HFFc6 (cell line): ENCODE measurements at regions not wholly inside any gene's neighbourhood (a gene's known extent, or its start where the extent isn't known, plus 50 kb on each side); places are given as distances from the start of the nearest gene placed in this dataset.
"Not testable (repeated sequence)": the region's sequence is repeated elsewhere in the genome, so short reads cannot be mapped to it uniquely, and the experiment has no call there.

Source experiments
- DNase-seq: peaks from one replicate; pipeline ENCODE4 v3.0.0-alpha.2; 2018
- H3K27ac Mint-ChIP-seq: 2 replicates; pipeline ENCODE4 v1.8.0; 2020; ENCODE audit warnings: mild to moderate bottlenecking, mixed read lengths
- H3K27me3 Mint-ChIP-seq: 2 replicates; pipeline ENCODE4 v1.8.0; 2021; ENCODE audit warnings: mild to moderate bottlenecking, moderate library complexity, mixed read lengths; ENCODE audit not compliant: insufficient read depth
- H3K36me3 Mint-ChIP-seq: 2 replicates; pipeline ENCODE4 v1.8.0; 2021; ENCODE audit warnings: low read depth, mixed read lengths
- H3K4me1 Mint-ChIP-seq: 2 replicates; pipeline ENCODE4 v1.8.0; 2020; ENCODE audit warnings: low read depth, mixed read lengths
- H3K4me3 Mint-ChIP-seq: 2 replicates; pipeline ENCODE4 v1.8.0; 2020; ENCODE audit warnings: mild to moderate bottlenecking, moderate library complexity, mixed read lengths
- H3K9me3 Mint-ChIP-seq: 2 replicates; pipeline ENCODE4 v1.8.0; 2020; ENCODE audit warnings: mild to moderate bottlenecking, mixed read lengths
- CTCF ChIP-seq: fragments of 200-600 bp; sonication (generic); IDR thresholded peaks from 2 replicates; pipeline ENCODE4 v1.5.0; 2021; ENCODE audit warnings: antibody characterized with exemption, mild to moderate bottlenecking

DNA sequence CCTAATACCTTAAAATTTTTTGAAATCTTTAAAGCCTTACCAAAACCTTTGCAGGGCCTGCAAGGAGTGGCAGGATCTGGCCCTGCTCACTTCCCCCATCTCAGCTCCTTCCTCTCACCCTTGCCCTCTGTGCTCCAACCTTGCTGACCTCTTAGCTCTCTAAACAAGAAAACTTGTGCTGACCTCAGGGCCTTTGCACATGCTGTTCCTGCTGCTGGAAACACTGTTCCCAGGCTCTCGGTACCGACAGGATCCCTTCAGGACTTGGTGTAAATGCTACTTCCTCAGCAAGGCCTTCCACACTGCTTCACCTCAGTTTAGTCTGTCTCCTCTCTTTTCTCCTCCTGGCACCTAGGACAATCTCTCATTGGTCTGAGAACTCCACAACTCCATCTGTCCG, 155.4 kb upstream of the IQSEC1 start:
- Mint-ChIP-seq H3K36me3 (no peaks in the 10 kb centered on the region), H3K27ac (no peak overlapping the region), H3K27me3 (peaks cover 33% of the 10 kb centered on the region), H3K4me1 (no peaks in the 10 kb centered on the region), H3K9me3 (no peaks in the 10 kb centered on the region), H3K4me3 (no peak overlapping the region)
- no peak for TF ChIP-seq CTCF
- no peak for DNase-seq

DNA sequence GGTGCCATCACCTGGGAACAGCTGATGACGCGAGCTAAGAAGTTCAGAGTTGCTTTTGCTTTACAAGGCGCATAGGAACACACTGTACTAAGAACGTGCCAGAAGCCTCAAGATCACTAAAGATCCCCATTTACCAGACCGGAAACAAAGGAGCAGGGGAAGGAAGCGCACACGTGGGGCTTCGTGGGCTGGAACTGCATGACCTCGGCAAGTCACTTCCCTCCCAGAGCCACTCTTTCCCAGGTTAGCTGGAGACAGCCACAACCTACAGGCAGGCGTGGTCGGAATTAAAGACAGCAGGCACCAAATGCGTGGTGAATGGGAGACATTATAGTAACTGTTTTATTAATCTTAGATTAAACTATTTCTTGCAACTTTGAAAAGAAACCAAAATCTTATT, 154.9 kb upstream of the IQSEC1 start:
- H3K9me3 Mint-ChIP-seq, H3K4me3 Mint-ChIP-seq, DNase-seq, H3K36me3 Mint-ChIP-seq, H3K27ac Mint-ChIP-seq, H3K4me1 Mint-ChIP-seq: not testable (repeated sequence)
- peaks cover 32% of the 10 kb centered on the region for H3K27me3 Mint-ChIP-seq

GRCh38 chr3:13227315-13228165, 154.3 kb upstream of the IQSEC1 start:
- Mint-ChIP-seq H3K4me3 (no peak overlapping the region), H3K9me3 (no peaks in the 10 kb centered on the region), H3K36me3 (no peaks in the 10 kb centered on the region), H3K27me3 (peaks cover 32% of the 10 kb centered on the region), H3K27ac (no peak overlapping the region), H3K4me1 (no peaks in the 10 kb centered on the region)
- TF ChIP-seq CTCF = no peak
- no peak for DNase-seq

DNA sequence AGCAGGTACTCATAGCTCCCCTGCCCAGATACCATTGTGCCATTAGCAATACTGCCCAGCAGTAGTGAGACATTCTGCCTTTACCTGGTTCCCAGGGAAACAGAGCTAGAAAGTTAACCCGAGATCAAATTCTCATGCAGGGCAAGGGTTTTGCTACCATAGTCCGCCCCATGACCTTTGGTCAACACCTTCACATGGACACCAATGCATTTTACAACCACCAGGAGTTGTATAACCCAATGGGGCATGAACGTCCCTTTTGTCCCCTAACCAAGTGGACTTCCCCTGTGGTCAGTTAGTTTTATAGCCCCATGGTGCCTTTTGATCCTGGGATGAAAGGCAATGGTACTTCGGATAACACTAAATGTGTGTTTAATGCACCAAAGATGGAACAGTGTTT, 151.7 kb upstream of the IQSEC1 start:
- TF ChIP-seq CTCF = no peak
- DNase-seq = no peak
- Mint-ChIP-seq H3K4me1 (no peaks in the 10 kb centered on the region), H3K36me3 (no peaks in the 10 kb centered on the region), H3K4me3 (no peak overlapping the region), H3K27ac (no peak overlapping the region), H3K9me3 (no peaks in the 10 kb centered on the region), H3K27me3 (peaks cover 21% of the 10 kb centered on the region)

DNA sequence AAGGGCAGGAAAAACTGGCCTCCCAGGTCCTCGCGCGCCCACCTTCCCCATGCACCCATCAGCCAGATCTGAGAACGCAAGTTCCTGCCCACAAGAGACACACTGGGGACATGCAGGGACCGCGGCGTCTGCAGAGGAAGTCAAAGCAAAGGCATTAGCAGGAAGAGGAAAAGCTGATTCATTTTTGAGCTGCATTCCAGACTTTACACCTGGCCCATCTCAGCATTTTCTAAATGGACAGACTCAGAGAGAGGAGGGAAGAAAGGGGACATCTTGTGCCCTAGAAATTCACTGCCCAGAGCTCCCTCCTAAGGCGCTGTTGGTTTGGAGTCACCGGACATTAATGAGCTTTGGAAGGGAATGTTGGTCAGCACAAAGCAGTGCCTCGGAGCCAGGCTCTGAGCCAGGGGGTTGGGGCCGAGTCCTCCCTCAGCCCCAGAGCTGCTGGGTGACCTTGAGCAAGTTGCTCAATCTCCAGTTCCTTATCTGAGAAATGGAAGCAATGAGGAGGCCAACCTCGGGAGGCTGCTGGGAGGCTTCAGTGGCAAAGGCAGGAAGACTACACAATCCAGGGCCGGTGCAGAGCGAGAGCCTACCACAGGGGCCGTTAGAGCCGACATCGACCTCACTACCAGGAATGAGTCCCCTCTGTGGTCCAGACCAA, 150.5 kb upstream of the IQSEC1 start:
- no peaks in the 10 kb centered on the region for H3K36me3 Mint-ChIP-seq
- H3K27ac Mint-ChIP-seq = no peak overlapping the region
- TF ChIP-seq CTCF = no peak
- DNase-seq = no peak
- no peak overlapping the region for H3K4me3 Mint-ChIP-seq
- no peaks in the 10 kb centered on the region for H3K9me3 Mint-ChIP-seq
- H3K27me3 Mint-ChIP-seq = peaks cover 24% of the 10 kb centered on the region
- H3K4me1 Mint-ChIP-seq = peaks cover 3% of the 10 kb centered on the region

GRCh38 chr3:13222891-13223573, 149.8 kb upstream of the IQSEC1 start:
- TF ChIP-seq CTCF = no peak
- no peaks in the 10 kb centered on the region for H3K9me3 Mint-ChIP-seq
- H3K27ac Mint-ChIP-seq = no peak overlapping the region
- no peaks in the 10 kb centered on the region for H3K36me3 Mint-ChIP-seq
- no peak overlapping the region for H3K4me3 Mint-ChIP-seq
- H3K4me1 Mint-ChIP-seq = peaks cover 9% of the 10 kb centered on the region
- H3K27me3 Mint-ChIP-seq = peaks cover 28% of the 10 kb centered on the region
- DNase-seq = no peak
